Activated CD4-positive, CD25-positive, alpha-beta regulatory T cell treated with anti-CD3 and anti-CD28 coated beads, Interleukin-2, amount 50 U/mL, for 24 hours (primary cell): ENCODE measurements at regions not wholly inside any gene's neighbourhood (a gene's known extent, or its start where the extent isn't known, plus 50 kb on each side); places are given as distances from the start of the nearest gene placed in this dataset.
A peak's percentile ranks its signal among the peaks of the same experiment; 100 is the strongest.
"Not testable (repeated sequence)": the region's sequence is repeated elsewhere in the genome, so short reads cannot be mapped to it uniquely, and the experiment has no call there.

Source experiments
- ATAC-seq, 2 donors: fragments of 150-1000 bp; cut with Tn5 transposase; one replicate each; pipeline ENCODE4 v1.10.0; 2021; ENCODE audit warnings: mild to moderate bottlenecking in 1 of 2, moderate library complexity in 1 of 2

GRCh38 chr21:41631564-41632461, 123.9 kb upstream of the TMPRSS2 start:
- no peak for ATAC-seq

DNA sequence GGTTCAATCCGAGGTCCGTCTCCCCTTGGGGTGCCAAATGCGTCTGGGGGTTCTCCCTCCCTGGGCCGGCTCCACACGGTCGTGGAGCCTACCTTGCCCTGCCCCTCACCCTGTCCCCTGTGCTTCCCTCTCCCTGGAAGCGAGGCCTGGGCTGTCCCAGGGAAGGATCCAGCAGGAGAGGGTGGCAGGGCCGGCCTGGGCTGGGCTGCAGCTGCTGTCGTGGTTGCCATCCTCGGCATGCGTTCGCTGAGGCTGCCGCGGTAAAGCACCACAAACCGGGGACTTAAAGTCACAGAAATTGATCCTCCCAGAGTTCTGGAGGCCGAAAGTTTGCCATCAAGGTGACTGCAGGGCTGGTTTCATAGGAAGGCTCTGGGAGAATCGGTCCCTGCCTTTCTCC, 123.0 kb upstream of the TMPRSS2 start:
- ATAC-seq = no peak

- ATAC-seq = no peak
Measured at GRCh38 chr21:41630249-41630648, 122.3 kb upstream of the TMPRSS2 start.

- ATAC-seq = no peak
Measured at GRCh38 chr21:41628256-41628655, 120.3 kb upstream of the TMPRSS2 start.

GRCh38 chr21:41627428-41627827, 119.5 kb upstream of the TMPRSS2 start:
- ATAC-seq = no peak

- no peak for ATAC-seq
Measured at GRCh38 chr21:41626021-41626420, 118.1 kb upstream of the TMPRSS2 start.

- no peak for ATAC-seq
Measured at GRCh38 chr21:41625428-41625827, 117.5 kb upstream of the TMPRSS2 start.

DNA sequence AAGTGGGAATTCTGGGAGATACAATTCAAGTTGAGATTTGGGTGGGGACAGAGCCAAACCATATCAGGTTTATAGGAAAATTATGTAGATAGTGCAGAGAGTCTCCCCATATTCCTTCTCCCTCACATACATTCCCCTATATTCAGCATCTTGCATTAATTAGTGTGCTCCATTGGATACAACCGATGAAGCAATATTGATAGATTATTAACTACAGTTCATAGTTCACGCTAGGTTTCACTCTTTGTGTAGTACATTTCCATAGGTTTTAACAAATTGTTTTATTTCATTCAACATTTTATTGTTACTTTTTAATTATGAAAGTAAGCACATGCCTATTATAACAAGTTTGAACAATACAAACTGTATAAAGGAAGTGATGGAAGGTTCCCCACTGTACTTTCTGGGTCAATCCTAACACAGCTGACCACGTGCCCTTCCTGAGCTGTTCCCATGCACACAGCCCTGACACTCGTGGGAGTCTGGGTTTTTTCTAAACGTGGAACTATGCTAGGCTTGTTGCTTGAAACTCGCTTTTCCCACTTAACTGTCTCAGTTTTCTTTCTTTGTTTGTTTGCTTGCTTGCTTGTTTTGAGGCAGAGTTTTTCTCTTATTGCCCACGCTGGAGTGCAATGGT, 116.8 kb upstream of the TMPRSS2 start:
- no peak for ATAC-seq

DNA sequence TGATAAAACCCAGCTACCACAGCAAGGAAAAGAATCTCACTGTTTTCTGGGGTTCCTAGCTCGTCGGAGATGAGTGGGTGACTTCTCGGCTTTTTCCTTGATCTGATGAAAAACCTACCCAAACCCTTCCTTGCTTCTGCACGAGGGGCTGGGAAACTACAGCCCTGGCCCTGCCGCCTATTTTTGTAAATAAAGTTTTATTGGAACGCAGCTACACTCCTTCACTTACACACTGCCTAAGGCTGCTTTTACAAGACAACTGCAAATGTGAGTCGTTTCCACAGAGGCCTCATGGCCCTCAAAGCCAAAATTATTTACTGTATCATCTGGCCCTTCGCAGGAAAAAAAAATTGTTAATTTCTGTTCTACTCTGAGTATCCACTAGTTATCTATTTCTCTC, 116.0 kb upstream of the TMPRSS2 start:
- no peak for ATAC-seq

DNA sequence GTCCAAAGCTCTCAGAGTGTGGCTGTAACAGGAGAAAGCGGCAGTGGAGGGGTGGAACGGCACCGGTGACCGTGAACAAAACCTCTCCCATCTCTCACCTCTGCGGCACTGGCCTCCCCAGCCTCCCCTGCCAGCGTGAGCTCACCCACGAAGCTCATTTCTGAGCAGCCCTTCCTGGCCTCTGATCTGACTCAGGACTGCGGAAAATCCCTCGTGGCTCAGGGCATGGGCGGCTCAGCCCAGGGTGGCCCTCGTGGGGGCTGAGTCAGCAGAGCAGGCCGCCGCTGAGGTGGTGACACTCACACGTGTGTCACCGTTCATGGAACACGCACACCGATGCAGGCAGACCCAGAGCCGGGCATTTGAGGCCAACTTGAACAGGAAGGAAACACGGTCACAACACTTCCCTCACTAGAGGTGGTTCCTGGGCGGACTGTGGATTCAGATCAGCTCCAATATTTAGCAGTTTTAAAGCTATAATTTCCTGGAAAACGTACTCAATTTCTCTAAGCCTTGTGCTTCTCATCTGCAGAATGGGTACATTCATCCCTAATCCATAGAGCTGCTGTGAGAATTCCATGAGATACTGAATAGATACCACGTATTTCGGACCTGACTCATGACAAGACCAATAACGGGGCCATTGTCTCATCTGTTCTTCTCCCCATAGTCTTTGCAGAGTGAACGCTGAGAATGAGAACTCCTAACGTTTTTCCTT, 115.0 kb upstream of the TMPRSS2 start:
- peak; percentile 74 to 75 for ATAC-seq

GRCh38 chr21:41622201-41622600, 114.2 kb upstream of the TMPRSS2 start:
- no peak for ATAC-seq

GRCh38 chr21:41621513-41621912, 113.6 kb upstream of the TMPRSS2 start:
- ATAC-seq = no peak

- ATAC-seq = no peak
Measured at GRCh38 chr21:41620982-41621381, 113.0 kb upstream of the TMPRSS2 start.

GRCh38 chr21:41620541-41620940, 112.6 kb upstream of the TMPRSS2 start:
- no peak for ATAC-seq

DNA sequence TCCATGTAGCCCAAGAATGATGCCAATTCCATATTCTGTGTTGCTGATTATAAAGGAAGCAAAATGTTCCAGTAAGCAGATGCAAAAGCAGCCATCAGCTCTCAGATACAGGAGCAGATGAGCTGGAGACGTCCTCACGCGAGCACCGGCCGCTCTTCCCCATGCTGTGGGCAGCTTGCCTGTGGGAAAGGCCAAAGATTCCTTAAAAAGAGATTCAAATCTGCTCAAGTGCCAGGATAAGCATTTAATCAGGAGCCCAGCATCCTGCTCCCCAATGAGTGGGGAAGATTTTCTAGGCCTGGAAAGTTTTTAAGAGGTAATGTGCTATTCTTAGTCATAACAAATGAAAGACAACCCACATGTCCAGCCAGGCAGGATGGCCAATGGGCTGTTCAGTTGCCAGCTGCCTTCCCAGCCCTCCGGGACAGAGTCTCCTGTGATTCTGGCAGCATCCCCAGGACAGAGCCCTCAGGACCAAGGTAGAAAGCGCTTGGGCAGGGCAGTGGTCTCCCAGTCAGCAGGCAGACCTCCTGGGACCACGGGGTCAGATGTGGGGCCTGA, 108.2 kb upstream of the TMPRSS2 start:
- ATAC-seq = no peak

DNA sequence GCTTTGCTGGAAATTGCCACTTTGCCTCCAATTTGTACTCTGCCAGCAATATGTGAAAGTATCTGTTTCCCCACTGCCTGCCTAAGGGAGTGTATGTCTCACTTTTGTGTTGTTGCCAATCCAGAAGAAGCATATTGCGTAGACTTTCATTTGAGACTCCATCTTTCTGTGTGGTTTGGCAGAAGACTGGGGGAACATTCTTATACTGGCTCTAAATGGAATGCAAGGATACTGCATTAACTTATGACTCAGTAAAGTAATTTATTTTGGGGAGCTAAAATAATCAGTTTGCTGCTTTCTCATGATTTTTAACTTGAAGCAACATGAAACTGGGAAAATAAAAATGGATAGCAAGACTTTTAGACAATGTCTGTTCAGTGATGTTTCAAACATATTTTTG, 107.7 kb upstream of the TMPRSS2 start:
- ATAC-seq = no peak

GRCh38 chr21:41614511-41614910, 106.6 kb upstream of the TMPRSS2 start:
- ATAC-seq = no peak

DNA sequence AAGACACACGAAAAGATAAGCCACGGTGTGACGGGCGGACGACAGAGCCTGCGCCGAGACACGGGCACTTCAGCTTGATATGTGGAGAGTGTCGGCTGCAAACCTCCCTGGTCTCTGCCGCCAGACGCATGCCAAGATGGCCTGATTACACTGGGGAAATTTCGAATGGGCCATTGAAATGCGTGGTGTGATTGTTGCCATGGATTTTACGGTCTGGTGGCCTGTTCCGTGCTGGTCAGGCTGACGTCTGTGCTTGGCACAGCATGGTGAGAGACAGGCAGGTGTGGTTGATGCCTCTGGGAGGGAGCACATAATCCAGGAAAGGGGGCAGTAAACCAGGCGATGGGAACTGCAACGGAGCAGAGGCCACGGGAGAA, 105.6 kb upstream of the TMPRSS2 start:
- no peak for ATAC-seq

DNA sequence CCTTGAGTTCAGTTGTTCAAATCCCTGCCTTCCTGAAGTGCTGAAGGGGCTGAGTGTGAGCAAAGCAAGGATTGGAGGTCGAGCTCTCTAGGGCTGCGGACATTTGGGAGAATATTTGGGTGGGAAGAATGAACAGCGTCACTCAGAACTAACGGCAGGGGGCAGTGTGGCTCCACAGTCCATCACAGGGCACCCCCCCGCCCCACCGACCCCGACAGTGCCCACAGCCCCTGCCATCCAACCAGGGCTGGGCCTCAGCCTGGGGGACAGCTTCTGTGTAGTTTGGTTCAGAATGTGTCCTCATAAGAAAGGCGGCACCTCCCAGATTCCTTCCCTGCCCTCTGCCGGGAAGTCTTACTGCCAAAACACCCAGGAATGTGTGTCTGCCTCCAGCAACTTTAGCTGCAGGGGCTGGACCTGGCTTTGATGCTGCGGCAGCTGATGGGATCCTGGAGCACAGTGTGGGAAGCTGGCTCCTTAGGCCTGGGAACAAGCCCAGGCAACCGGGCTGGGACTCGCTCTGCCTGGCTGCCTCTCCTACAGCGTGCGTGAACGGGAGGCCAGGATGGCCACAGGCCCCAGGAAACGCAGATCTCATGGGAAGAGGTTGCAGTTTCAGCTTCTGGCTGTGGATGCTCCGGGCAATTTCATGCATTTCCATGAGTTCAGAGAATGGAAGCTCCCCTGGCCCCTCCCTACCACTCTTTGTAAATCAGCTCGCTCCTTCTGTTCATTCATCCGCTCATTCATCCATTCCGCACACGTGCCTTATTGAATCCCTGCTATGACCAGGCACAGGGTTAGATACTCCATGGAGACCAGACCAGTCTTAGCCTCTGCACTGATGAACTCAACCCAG, 104.9 kb upstream of the TMPRSS2 start:
- no peak for ATAC-seq

DNA sequence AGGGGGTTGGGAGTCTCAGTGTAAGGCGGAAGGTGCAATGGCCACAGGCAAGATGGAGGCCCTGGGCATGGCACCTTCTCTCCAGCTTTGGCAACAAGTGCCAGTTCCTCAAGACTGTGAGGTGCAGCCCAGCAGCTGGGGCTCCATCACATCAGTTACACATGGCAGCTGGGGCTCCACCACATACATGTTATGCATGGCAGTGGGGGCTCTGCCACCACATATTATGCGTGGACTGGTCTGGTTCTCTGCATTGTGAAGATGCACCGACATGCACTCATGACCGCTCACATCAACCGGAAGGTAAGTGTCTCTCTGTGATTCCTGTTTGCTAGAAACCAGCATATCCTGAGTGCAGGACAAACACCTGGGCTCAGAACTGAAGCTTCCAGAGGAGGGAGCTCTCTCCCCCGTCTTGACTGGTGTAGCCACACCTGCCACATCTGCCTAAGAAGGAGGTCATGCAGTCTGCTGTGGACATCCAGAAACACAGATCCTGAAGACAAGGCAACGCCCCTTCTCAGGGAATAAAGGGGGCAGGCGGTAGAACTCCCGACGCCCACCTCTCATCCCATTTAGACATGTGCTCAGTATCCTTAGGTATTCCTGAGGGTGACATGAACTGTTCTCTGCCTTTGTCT, 104.1 kb upstream of the TMPRSS2 start:
- ATAC-seq = no peak

DNA sequence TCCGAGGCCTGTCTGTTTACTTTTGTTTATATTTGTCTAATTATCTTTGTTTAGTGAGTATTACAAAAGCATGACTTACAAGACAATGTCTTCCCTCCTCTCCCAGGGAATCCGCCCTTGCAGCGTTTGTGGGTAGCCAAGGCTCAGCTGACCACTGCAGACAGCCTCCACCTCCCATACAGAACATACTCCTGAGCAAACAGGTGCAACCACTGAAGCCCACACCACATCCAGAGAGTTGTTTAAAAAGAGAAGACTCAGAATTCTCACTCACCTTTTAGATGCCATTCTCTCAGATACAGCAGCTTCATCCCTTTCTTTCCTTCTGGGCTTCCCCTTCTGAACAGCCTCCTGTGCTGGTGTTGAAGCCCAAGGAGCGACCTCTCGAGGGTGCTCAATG, 103.5 kb upstream of the TMPRSS2 start:
- ATAC-seq = no peak

DNA sequence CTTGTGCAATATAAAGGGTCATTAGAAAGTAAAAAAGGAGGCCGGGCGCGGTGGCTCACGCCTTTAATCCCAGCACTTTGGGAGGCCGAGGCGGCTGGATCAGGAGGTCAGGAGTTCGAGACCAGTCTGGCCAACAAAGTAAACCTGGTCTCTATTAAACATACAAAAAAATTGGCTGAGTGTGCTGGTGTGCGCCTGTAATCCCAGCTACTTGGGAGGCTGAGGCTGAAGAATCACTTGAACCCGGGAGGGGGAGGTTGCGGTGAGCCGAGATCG, 102.8 kb upstream of the TMPRSS2 start:
- ATAC-seq = not testable (repeated sequence)
